Choroid plexus epithelial cell (primary cell): ENCODE measurements at regions not wholly inside any gene's neighbourhood (a gene's known extent, or its start where the extent isn't known, plus 50 kb on each side); places are given as distances from the start of the nearest gene placed in this dataset.

Experiments used
- DNase-seq: peaks from one replicate; pipeline ENCODE4 v3.0.0-alpha.2; 2010; ENCODE audit warnings: low read depth
- H3K4me3 ChIP-seq: 2 replicates; pipeline ENCODE4 v1.5.1; 2011; ENCODE audit warnings: low read depth, mild to moderate bottlenecking, control low read depth, low read length, moderate library complexity
- CTCF ChIP-seq: conservative IDR thresholded peaks from 2 replicates; pipeline ENCODE4 v1.5.1; 2011; ENCODE audit warnings: low read depth, mild to moderate bottlenecking, control low read depth, inconsistent platforms, low read length, moderate library complexity

- no peak for TF ChIP-seq CTCF
- no peak overlapping the region for H3K4me3 ChIP-seq
- DNase-seq = peak; percentile 87
Observed at GRCh38 chr3:189488241-189488767, 142.9 kb upstream of the TP63 start.

GRCh38 chr3:189490337-189490736 is 140.9 kb upstream of the TP63 start:
- TF ChIP-seq CTCF = no peak
- DNase-seq = no peak
- H3K4me3 ChIP-seq = no peak overlapping the region

GRCh38 chr3:189490749-189491148 is 140.4 kb upstream of the TP63 start:
- no peak for DNase-seq
- TF ChIP-seq CTCF = no peak
- H3K4me3 ChIP-seq = no peak overlapping the region

- no peak for DNase-seq
- no peak overlapping the region for H3K4me3 ChIP-seq
- no peak for TF ChIP-seq CTCF
Observed at GRCh38 chr3:189491831-189492230, 139.4 kb upstream of the TP63 start.

GRCh38 chr3:189493271-189493670 is 137.9 kb upstream of the TP63 start:
- DNase-seq = no peak
- TF ChIP-seq CTCF = no peak
- no peak overlapping the region for H3K4me3 ChIP-seq

GRCh38 chr3:189494632-189495031 is 136.6 kb upstream of the TP63 start:
- no peak for TF ChIP-seq CTCF
- DNase-seq = no peak
- no peak overlapping the region for H3K4me3 ChIP-seq

GRCh38 chr3:189496375-189497138 is 134.6 kb upstream of the TP63 start:
- no peak for TF ChIP-seq CTCF
- H3K4me3 ChIP-seq = no peak overlapping the region
- no peak for DNase-seq
